Daoy (cell line): ENCODE measurements at regions not wholly inside any gene's neighbourhood (a gene's known extent, or its start where the extent isn't known, plus 50 kb on each side); places are given as distances from the start of the nearest gene placed in this dataset.
A peak's percentile ranks its signal among the peaks of the same experiment; 100 is the strongest.

Experiments
- DNase-seq: peaks from one replicate; pipeline ENCODE4 v3.0.0-alpha.2; 2015; ENCODE audit warnings: low read depth

- no peak for DNase-seq
Observed at GRCh38 chr11:59302991-59303390, 55.7 kb upstream of the OR5AN1 start.

- DNase-seq, result no peak
Observed at GRCh38 chr11:59295435-59295834, 63.3 kb upstream of the OR5AN1 start.

- no peak for DNase-seq
Observed at GRCh38 chr11:59292611-59293010, 66.1 kb upstream of the OR5AN1 start.

GRCh38 chr11:59291228-59291627, 67.5 kb upstream of the OR5AN1 start:
- DNase-seq, result no peak

GRCh38 chr11:59289356-59290181, 69.1 kb upstream of the OR5AN1 start:
- DNase-seq, result no peak

DNA sequence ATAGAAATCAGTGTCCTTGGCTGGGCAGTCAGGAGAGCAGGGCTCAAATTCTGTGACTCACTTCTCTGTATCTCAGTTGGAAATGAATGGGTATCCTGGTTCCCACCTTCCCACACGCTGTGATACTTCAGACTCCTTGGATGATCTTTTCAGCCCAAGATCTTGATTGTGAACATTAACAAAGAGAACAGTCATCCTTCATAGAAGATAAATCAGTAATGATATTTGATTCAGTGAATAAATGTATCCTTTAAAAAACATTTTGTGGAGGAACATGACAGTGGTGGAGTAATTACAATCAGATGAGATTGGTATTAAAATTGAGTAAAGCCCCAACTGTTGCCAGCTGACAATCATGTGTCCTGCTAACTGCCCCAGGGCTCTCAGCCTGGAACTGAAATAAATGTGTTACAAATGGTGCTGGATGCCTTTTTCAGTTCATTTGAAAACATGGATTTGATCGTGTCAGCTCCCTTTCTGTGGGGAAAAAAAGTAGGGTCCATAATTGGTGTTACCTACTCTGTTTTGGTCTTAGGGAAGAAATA, 72.9 kb upstream of the OR5AN1 start:
- DNase-seq, result no peak

- no peak for DNase-seq
Observed at GRCh38 chr11:59284773-59285129, 72.0 kb upstream of the MPEG1 start.

DNA sequence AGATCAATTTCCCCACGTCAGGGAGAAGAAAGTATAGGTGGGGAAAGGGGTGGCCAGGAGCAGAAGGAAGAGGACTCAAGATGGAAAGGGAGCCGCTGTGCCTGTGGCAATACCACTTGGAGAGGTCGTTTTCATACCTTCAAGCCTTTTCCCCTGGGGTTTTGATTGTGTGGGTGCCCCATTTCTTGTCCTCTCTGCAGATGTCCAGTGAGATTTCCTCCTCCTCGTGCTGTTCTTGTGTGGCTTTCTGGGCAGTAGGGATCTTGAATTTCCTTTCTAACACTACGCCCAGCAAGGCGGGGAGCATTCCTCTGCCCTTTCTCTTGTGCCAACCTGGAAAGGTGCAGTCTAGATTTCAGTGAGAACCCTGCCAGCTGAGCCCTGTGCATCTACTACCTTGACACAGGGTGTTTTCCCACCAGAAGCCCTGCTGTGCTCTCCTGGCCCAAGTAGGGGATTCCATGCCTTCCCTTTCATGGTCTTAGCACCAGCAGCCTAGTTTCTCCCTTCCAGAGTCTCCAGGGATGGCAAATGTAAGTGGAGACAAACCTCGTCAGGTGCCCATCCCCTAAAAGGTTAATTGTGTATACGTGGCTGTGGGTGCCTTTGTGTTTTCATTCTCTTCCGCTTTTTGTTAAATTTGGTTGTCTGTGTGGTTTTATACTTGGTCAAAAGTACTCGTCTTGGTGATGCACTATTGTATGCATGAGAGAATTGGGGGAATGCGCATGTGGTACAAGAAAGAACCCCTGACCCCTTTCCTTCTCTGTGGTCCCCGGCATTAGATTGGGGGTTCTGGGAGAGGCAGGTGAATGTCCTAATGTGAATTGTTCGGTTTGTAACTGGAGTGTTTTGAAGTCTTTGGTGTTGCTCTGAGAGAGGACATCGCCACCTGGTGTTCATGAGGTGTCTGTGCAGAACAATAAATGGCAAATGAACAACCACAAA, 71.4 kb upstream of the MPEG1 start:
- DNase-seq, result peak; percentile 15

- no peak for DNase-seq
Observed at GRCh38 chr11:59283311-59283710, 70.6 kb upstream of the MPEG1 start.

DNA sequence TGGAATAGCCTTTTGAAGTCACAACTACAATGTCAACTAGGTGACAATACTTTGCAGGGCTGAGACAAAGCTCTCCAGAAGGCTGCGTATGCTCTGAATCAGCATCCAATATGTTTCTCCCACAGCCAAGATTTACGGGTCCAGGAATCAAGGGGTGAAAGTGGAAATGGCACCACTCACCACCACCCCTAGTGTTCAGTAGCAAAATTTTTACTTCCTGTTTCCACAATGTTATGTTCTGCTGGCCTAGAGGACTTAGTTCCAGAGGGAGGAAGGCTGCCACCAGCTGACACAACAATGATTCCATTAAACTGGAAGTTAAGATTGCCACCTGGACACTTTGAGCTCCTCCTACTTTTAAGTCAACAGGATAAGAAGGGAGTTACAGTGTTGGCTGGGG, 68.5 kb upstream of the MPEG1 start:
- no peak for DNase-seq

DNA sequence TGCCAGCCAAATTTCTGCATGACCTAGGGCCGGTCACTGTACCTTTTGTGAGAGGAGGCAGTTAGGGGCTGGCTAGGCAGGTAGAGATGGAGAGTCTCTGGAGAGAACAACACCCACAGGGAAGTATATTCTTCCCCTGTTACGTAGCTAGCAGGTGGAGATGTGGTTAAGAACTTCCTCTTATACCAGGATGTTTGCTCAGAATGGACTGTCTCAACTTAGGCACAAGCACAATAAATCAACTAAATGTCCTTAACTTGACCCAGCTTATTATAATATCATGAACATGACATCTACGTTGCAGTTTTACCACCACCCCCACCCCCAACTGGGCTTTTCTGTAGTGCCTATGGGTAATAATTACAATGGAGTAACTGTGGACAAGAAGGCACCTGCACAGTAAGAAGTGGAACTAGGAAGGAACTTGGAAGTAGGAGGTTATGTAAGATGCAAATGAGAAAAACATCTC, 60.7 kb upstream of the MPEG1 start:
- DNase-seq, result no peak

- no peak for DNase-seq
Observed at GRCh38 chr11:59272771-59273372, 60.1 kb upstream of the MPEG1 start.

DNA sequence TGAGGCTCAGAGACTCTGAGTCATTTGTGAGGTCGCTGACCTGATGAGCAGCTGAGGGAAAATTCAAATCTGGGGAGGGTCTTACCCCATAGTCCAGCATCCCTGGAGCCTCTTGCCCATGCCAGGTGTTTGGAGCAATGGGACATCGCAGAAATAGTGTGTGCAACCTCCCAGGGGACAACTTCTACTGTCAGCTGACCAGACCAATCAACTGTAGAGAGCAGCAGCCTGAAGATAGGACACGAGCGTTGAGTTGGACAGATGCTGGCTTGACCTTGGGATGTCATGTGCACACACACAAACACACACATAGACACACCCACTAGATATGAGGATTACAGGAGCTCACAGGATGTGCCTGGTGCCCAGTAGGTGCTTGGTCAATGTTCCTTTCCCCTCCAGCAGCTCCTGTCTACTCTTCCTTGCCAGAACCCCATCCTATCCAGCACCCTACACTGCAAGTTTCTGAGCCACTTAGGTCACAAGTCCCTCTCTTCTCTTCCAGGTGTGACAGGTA, 59.1 kb upstream of the MPEG1 start:
- DNase-seq, result no peak

DNA sequence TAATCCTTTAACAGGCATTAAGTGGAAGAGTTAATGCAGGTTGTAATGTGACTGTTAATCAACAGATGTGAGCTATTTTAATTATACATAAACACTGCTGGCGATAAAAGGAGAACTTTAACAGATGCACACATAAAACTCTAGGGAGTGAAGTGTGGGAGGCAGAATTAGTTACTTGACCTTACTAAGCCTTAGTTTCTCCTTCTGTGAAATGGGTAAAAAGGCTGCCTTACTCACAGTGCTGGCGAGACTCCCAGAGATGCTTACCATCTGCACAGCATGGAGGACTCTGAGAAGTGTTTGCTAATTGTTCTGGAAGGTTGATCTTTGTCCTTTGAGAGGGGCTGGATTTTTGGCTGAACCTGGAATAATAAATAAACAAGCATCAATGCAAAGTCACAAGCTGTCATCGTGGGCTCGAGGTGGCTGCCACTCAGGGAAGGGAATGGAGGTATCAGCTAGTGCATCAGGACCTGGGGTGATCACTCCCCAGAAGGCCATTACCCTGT, 58.6 kb upstream of the MPEG1 start:
- no peak for DNase-seq

DNA sequence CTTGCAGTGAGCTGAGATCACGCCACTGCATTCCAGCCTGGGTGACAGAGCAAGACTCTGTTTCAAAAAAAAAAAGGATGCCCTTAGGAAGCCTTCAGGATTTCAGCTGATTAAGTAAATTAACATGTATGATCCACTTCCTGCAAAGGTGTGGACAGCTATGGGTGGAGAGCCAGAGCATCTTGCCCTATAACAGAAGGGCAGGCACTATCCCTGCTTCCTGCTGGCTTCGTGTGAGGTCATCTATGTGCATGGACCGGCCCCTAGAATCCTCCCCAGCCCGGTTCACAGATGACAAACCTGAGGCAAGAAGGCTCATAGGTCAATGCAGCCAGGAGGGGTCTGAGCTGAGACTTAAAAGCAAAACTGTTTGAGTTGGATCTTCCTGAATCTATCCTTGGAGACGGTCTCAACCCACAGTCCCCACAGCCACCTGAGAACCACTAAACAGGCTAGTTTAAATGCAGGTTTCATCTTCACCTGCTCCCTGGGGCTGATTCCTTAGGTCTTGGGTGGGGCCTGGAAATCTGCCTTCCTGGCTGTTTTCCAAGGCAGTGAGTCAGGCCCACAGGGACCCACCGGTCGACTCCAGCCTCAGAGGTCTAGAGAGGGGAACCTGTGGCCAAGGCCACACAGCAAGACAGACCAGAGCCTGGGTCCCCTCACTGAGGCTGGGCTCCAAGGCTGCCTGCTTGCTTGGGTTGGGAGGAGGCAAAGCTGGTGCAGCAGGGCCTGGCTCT, 55.2 kb upstream of the MPEG1 start:
- DNase-seq, result no peak

GRCh38 chr11:59267196-59267595, 54.5 kb upstream of the MPEG1 start:
- DNase-seq, result no peak

GRCh38 chr11:59266491-59266890, 53.8 kb upstream of the MPEG1 start:
- no peak for DNase-seq

DNA sequence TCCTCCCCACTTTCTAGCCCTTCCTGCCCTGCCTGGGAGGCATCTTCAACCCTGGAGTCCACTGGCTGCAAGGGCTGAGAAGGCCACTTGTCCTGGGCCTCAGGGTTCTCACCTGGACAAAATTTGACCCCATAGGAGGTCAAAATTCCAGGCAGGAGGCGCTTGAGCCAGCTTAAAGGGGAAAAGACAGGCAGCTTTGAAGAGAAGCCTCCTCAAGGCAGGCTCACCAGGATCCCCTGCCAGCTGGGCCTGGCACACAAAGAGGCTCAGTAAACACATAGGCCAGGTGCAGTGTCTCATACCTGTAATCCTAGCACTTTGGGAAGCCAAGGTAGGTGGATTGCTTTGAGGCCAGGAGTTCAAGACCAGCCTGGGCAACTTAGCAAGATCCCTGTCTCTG, 53.0 kb upstream of the MPEG1 start:
- DNase-seq, result no peak

GRCh38 chr11:59264736-59265135, 52.0 kb upstream of the MPEG1 start:
- no peak for DNase-seq

GRCh38 chr11:59263225-59263894, 50.6 kb upstream of the MPEG1 start:
- DNase-seq, result no peak
